ENCODE measurements at regions not wholly inside any gene's neighbourhood (a gene's known extent, or its start where the extent isn't known, plus 50 kb on each side); places are given as distances from the start of the nearest gene placed in this dataset.
"Not testable (repeated sequence)": the region's sequence is repeated elsewhere in the genome, so short reads cannot be mapped to it uniquely, and the experiment has no call there.

GRCh38 chr3:187481426-187481825, 113.2 kb downstream of the RTP4 start:
- Histone ChIP-seq H3K4me2 (ENCODE audit: control insufficient read depth, extremely low read depth, insufficient read depth, low read depth, low read length) (no peak overlapping the region), H4K20me1 (ENCODE audit: control insufficient read depth, extremely low read depth, insufficient read depth, low read length) (no peaks in the 10 kb centered on the region), H3K9ac (ENCODE audit: control insufficient read depth, extremely low read depth, insufficient read depth, low read length) (no peak overlapping the region), H3K4me3 (ENCODE audit: control insufficient read depth in 2 of 3, extremely low read depth in 1 of 3, insufficient read depth in 2 of 3, low read depth in 1 of 3, low read length in 3 of 3) (no peak overlapping the region), H3K27me3 (ENCODE audit: control insufficient read depth, extremely low read depth, insufficient read depth, low read length) (no peaks in the 10 kb centered on the region), H3K27ac (ENCODE audit: control insufficient read depth, insufficient read depth, low read length) (no peak overlapping the region), H3K4me1 (ENCODE audit: control insufficient read depth, extremely low read depth, insufficient read depth, low read length) (no peaks in the 10 kb centered on the region), H3K9me1 (ENCODE audit: control insufficient read depth, extremely low read depth, insufficient read depth, low read length) (no peaks in the 10 kb centered on the region), H3K36me3 (ENCODE audit: control insufficient read depth in 2 of 2, extremely low read depth in 1 of 2, insufficient read depth in 2 of 2, low read length in 2 of 2) (no peaks in the 10 kb centered on the region), H3K79me2 (ENCODE audit: control insufficient read depth, insufficient read depth, low read length) (no peaks in the 10 kb centered on the region), H2AFZ (ENCODE audit: control insufficient read depth, low read length) (no peak overlapping the region), H3K9me3 (ENCODE audit: control insufficient read depth, low read depth, low read length) (no peaks in the 10 kb centered on the region)
- TF ChIP-seq CTCF (optimal IDR thresholded peaks at IDR 0.05 in 1 of 3, IDR thresholded peaks at IDR 0.05 in 1 of 3, conservative IDR thresholded peaks at IDR 0.05 in 1 of 3; ENCODE audit: extremely low read depth in 1 of 3, insufficient read depth in 2 of 3, low read length in 3 of 3) (no peak), EZH2 (IDR thresholded peaks at IDR 0.05; ENCODE audit: low read length) (no peak)
- DNase-seq (ENCODE audit: low read depth, low spot score) (no peak), FAIRE-seq (no peak)
- dilution Hi-C loops (cut with MboI; ENCODE audit: extremely low pct_ligation_motif_present, low sequenced_read_pairs) = no loop called here

GRCh38 chr3:187475613-187476012, 107.4 kb downstream of the RTP4 start:
- H3K27ac ChIP-seq (ENCODE audit: control insufficient read depth, insufficient read depth, low read length); DNase-seq (ENCODE audit: low read depth, low spot score); H3K4me3 ChIP-seq (ENCODE audit: control insufficient read depth in 2 of 3, extremely low read depth in 1 of 3, insufficient read depth in 2 of 3, low read depth in 1 of 3, low read length in 3 of 3); H2AFZ ChIP-seq (ENCODE audit: control insufficient read depth, low read length); H3K27me3 ChIP-seq (ENCODE audit: control insufficient read depth, extremely low read depth, insufficient read depth, low read length); H3K9me1 ChIP-seq (ENCODE audit: control insufficient read depth, extremely low read depth, insufficient read depth, low read length); H4K20me1 ChIP-seq (ENCODE audit: control insufficient read depth, extremely low read depth, insufficient read depth, low read length); FAIRE-seq; H3K4me1 ChIP-seq (ENCODE audit: control insufficient read depth, extremely low read depth, insufficient read depth, low read length); H3K36me3 ChIP-seq (ENCODE audit: control insufficient read depth in 2 of 2, extremely low read depth in 1 of 2, insufficient read depth in 2 of 2, low read length in 2 of 2); H3K9me3 ChIP-seq (ENCODE audit: control insufficient read depth, low read depth, low read length); H3K79me2 ChIP-seq (ENCODE audit: control insufficient read depth, insufficient read depth, low read length); dilution Hi-C loops (cut with MboI; ENCODE audit: extremely low pct_ligation_motif_present, low sequenced_read_pairs); H3K4me2 ChIP-seq (ENCODE audit: control insufficient read depth, extremely low read depth, insufficient read depth, low read depth, low read length); H3K9ac ChIP-seq (ENCODE audit: control insufficient read depth, extremely low read depth, insufficient read depth, low read length): not testable (repeated sequence)

GRCh38 chr3:187473778-187474406, 105.7 kb downstream of the RTP4 start:
- H3K9me1 ChIP-seq (ENCODE audit: control insufficient read depth, extremely low read depth, insufficient read depth, low read length) = no peaks in the 10 kb centered on the region
- dilution Hi-C loops (cut with MboI; ENCODE audit: extremely low pct_ligation_motif_present, low sequenced_read_pairs) = no loop called here
- no peak for FAIRE-seq
- H3K4me1 ChIP-seq (ENCODE audit: control insufficient read depth, extremely low read depth, insufficient read depth, low read length) = no peaks in the 10 kb centered on the region
- no peak for TF ChIP-seq CTCF (optimal IDR thresholded peaks at IDR 0.05 in 1 of 3, IDR thresholded peaks at IDR 0.05 in 1 of 3, conservative IDR thresholded peaks at IDR 0.05 in 1 of 3; ENCODE audit: extremely low read depth in 1 of 3, insufficient read depth in 2 of 3, low read length in 3 of 3)
- no peak for TF ChIP-seq EZH2 (IDR thresholded peaks at IDR 0.05; ENCODE audit: low read length)
- no peaks in the 10 kb centered on the region for H3K9me3 ChIP-seq (ENCODE audit: control insufficient read depth, low read depth, low read length)
- no peak overlapping the region for H3K9ac ChIP-seq (ENCODE audit: control insufficient read depth, extremely low read depth, insufficient read depth, low read length)
- DNase-seq (ENCODE audit: low read depth, low spot score) = no peak
- no peak overlapping the region for H3K4me2 ChIP-seq (ENCODE audit: control insufficient read depth, extremely low read depth, insufficient read depth, low read depth, low read length)
- no peaks in the 10 kb centered on the region for H3K79me2 ChIP-seq (ENCODE audit: control insufficient read depth, insufficient read depth, low read length)
- no peaks in the 10 kb centered on the region for H3K36me3 ChIP-seq (ENCODE audit: control insufficient read depth in 2 of 2, extremely low read depth in 1 of 2, insufficient read depth in 2 of 2, low read length in 2 of 2)
- no peaks in the 10 kb centered on the region for H3K27me3 ChIP-seq (ENCODE audit: control insufficient read depth, extremely low read depth, insufficient read depth, low read length)
- H2AFZ ChIP-seq (ENCODE audit: control insufficient read depth, low read length) = no peak overlapping the region
- H4K20me1 ChIP-seq (ENCODE audit: control insufficient read depth, extremely low read depth, insufficient read depth, low read length) = no peaks in the 10 kb centered on the region
- H3K27ac ChIP-seq (ENCODE audit: control insufficient read depth, insufficient read depth, low read length) = no peak overlapping the region
- H3K4me3 ChIP-seq (ENCODE audit: control insufficient read depth in 2 of 3, extremely low read depth in 1 of 3, insufficient read depth in 2 of 3, low read depth in 1 of 3, low read length in 3 of 3) = no peak overlapping the region

- H3K27ac ChIP-seq (ENCODE audit: control insufficient read depth, insufficient read depth, low read length); dilution Hi-C loops (cut with MboI; ENCODE audit: extremely low pct_ligation_motif_present, low sequenced_read_pairs); H3K9me3 ChIP-seq (ENCODE audit: control insufficient read depth, low read depth, low read length): not testable (repeated sequence)
Observed at GRCh38 chr3:187466306-187466705, 98.1 kb downstream of the RTP4 start.

More at GRCh38 chr3:187466306-187466705, 98.1 kb downstream of the RTP4 start:
- not testable (repeated sequence) for H3K79me2 ChIP-seq (ENCODE audit: control insufficient read depth, insufficient read depth, low read length); H2AFZ ChIP-seq (ENCODE audit: control insufficient read depth, low read length); FAIRE-seq; H4K20me1 ChIP-seq (ENCODE audit: control insufficient read depth, extremely low read depth, insufficient read depth, low read length); H3K4me1 ChIP-seq (ENCODE audit: control insufficient read depth, extremely low read depth, insufficient read depth, low read length); H3K4me3 ChIP-seq (ENCODE audit: control insufficient read depth in 2 of 3, extremely low read depth in 1 of 3, insufficient read depth in 2 of 3, low read depth in 1 of 3, low read length in 3 of 3); H3K36me3 ChIP-seq (ENCODE audit: control insufficient read depth in 2 of 2, extremely low read depth in 1 of 2, insufficient read depth in 2 of 2, low read length in 2 of 2); DNase-seq (ENCODE audit: low read depth, low spot score); H3K9me1 ChIP-seq (ENCODE audit: control insufficient read depth, extremely low read depth, insufficient read depth, low read length); H3K27me3 ChIP-seq (ENCODE audit: control insufficient read depth, extremely low read depth, insufficient read depth, low read length); H3K9ac ChIP-seq (ENCODE audit: control insufficient read depth, extremely low read depth, insufficient read depth, low read length); H3K4me2 ChIP-seq (ENCODE audit: control insufficient read depth, extremely low read depth, insufficient read depth, low read depth, low read length)

Data from keratinocyte (primary cell).